GM23338 (cell line): ENCODE measurements at regions not wholly inside any gene's neighbourhood (a gene's known extent, or its start where the extent isn't known, plus 50 kb on each side); places are given as distances from the start of the nearest gene placed in this dataset.

Experiments used
- CREB1 ChIP-seq: fragments of 250-450 bp; sonication (Bioruptor Pico); IDR thresholded peaks from 2 replicates; pipeline ENCODE4 v1.5.0; 2020; ENCODE audit warnings: low read depth, mild to moderate bottlenecking, moderate library complexity
- CTCF ChIP-seq, 2 experiments: fragments of 200-600 bp in 1 of 2; sonication (generic) in 1 of 2; conservative IDR thresholded peaks; 2 replicates each; pipeline versions ENCODE4 v1.5.1 to v1.6.1; 2016 to 2017; ENCODE audit warnings: antibody characterized with exemption in 2 of 2, low read depth in 2 of 2, mild to moderate bottlenecking in 2 of 2, moderate library complexity in 1 of 2
- EZH2 ChIP-seq: fragments of 200-600 bp; sonication (generic); IDR thresholded peaks from one replicate; pipeline ENCODE4 v1.8.0; 2017; ENCODE audit warnings: antibody characterized with exemption, mild to moderate bottlenecking, low read depth; ENCODE audit not compliant: unreplicated experiment
- EZH2phosphoT487 ChIP-seq: fragments of 200-600 bp; sonication (generic); IDR thresholded peaks from one replicate; pipeline ENCODE4 v1.8.1; 2018; ENCODE audit warnings: antibody characterized with exemption; ENCODE audit not compliant: unreplicated experiment
- NANOG ChIP-seq: IDR thresholded peaks from 2 replicates; pipeline ENCODE4 v1.6.1; 2016; ENCODE audit warnings: antibody characterized with exemption, borderline replicate concordance
- POLR2AphosphoS5 ChIP-seq: IDR thresholded peaks from 2 replicates; pipeline ENCODE4 v1.6.1; 2016; ENCODE audit warnings: antibody characterized with exemption, low read depth
- REST ChIP-seq: IDR thresholded peaks from one replicate; pipeline ENCODE4 v1.6.1; 2018; ENCODE audit warnings: antibody characterized with exemption; ENCODE audit not compliant: unreplicated experiment
- STAT1 ChIP-seq: IDR thresholded peaks from one replicate; pipeline ENCODE4 v1.6.1; 2016; ENCODE audit warnings: antibody characterized with exemption; ENCODE audit not compliant: unreplicated experiment

GRCh38 chr14:97921296-97921695 is 1124.1 kb downstream of the VRK1 start:
- TF ChIP-seq CTCF (conservative IDR thresholded peaks at IDR 0.05; ENCODE audit: low read depth in 2 of 2) (no peak), EZH2phosphoT487 (no peak), STAT1 (no peak), EZH2 (no peak), POLR2AphosphoS5 (no peak), NANOG (no peak), CREB1 (CRISPR knock-in tag) (no peak), REST (no peak)
